ENCODE measurements at regions not wholly inside any gene's neighbourhood (a gene's known extent, or its start where the extent isn't known, plus 50 kb on each side); places are given as distances from the start of the nearest gene placed in this dataset.

DNA sequence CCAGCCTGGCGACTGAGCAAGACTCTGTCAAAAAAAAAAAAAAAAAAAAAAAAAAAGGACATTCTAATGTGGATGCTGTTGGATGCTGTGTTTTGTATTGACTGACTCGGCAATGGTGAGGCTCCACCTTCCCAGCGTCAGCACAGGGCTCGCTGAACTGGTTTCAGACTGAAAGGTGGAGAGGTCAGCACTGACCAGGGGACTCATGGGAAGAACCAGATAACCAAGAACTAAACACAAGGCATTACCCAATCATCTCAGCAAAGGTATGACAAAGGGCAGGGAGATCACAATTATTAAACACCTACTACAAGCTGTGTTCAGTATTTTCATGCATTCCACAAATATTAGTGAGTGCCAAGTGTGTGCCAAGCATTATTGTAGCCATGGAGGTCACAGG is 103.2 kb downstream of the LRATD1 start:
- POLR2A ChIA-PET = no interaction called here
- H3K36me3 ChIP-seq (ENCODE audit: control insufficient read depth, insufficient read depth, low read length) = no peaks in the 10 kb centered on the region
- CTCF ChIA-PET = no interaction called here
- intact Hi-C loops (cut with micrococcal nuclease; ENCODE audit: unreplicated experiment) (no loop called here), in situ Hi-C loops (cut with HindIII; ENCODE audit: low pct_unique_long_range_greater_than_20kb, low sequenced_read_pairs) (no loop called here)
- DNase-seq (ENCODE audit: low read depth, low spot score) (no peak), ATAC-seq (no peak)
- no peaks in the 10 kb centered on the region for H3K9me3 ChIP-seq (ENCODE audit: control insufficient read depth, insufficient read depth, low read depth, low read length)
- no TSS peak for BruUV-seq (replicated peaks)
- H3K4me1 ChIP-seq (ENCODE audit: control insufficient read depth, insufficient read depth, low read length) = no peaks in the 10 kb centered on the region
- no peak for TF ChIP-seq POLR2AphosphoS5 (IDR thresholded peaks at IDR 0.05; ENCODE audit: low read depth, low read length)
- TF ChIP-seq SIN3A (IDR thresholded peaks at IDR 0.05; ENCODE audit: borderline replicate concordance, insufficient read depth, low read depth, low read length) = no peak
- TF ChIP-seq, protein P1, sequence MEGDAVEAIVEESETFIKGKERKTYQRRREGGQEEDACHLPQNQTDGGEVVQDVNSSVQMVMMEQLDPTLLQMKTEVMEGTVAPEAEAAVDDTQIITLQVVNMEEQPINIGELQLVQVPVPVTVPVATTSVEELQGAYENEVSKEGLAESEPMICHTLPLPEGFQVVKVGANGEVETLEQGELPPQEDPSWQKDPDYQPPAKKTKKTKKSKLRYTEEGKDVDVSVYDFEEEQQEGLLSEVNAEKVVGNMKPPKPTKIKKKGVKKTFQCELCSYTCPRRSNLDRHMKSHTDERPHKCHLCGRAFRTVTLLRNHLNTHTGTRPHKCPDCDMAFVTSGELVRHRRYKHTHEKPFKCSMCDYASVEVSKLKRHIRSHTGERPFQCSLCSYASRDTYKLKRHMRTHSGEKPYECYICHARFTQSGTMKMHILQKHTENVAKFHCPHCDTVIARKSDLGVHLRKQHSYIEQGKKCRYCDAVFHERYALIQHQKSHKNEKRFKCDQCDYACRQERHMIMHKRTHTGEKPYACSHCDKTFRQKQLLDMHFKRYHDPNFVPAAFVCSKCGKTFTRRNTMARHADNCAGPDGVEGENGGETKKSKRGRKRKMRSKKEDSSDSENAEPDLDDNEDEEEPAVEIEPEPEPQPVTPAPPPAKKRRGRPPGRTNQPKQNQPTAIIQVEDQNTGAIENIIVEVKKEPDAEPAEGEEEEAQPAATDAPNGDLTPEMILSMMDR (IDR thresholded peaks at IDR 0.05) = no peak
- no peak for TF ChIP-seq TCF7L2 (IDR thresholded peaks at IDR 0.05; ENCODE audit: low read depth, low read length)
- TF ChIP-seq, protein P2, sequence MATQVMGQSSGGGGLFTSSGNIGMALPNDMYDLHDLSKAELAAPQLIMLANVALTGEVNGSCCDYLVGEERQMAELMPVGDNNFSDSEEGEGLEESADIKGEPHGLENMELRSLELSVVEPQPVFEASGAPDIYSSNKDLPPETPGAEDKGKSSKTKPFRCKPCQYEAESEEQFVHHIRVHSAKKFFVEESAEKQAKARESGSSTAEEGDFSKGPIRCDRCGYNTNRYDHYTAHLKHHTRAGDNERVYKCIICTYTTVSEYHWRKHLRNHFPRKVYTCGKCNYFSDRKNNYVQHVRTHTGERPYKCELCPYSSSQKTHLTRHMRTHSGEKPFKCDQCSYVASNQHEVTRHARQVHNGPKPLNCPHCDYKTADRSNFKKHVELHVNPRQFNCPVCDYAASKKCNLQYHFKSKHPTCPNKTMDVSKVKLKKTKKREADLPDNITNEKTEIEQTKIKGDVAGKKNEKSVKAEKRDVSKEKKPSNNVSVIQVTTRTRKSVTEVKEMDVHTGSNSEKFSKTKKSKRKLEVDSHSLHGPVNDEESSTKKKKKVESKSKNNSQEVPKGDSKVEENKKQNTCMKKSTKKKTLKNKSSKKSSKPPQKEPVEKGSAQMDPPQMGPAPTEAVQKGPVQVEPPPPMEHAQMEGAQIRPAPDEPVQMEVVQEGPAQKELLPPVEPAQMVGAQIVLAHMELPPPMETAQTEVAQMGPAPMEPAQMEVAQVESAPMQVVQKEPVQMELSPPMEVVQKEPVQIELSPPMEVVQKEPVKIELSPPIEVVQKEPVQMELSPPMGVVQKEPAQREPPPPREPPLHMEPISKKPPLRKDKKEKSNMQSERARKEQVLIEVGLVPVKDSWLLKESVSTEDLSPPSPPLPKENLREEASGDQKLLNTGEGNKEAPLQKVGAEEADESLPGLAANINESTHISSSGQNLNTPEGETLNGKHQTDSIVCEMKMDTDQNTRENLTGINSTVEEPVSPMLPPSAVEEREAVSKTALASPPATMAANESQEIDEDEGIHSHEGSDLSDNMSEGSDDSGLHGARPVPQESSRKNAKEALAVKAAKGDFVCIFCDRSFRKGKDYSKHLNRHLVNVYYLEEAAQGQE (IDR thresholded peaks at IDR 0.05; ENCODE audit: insufficient read depth in 1 of 2, low read depth in 2 of 2, low read length in 1 of 2) = no peak
- H3K4me3 ChIP-seq (ENCODE audit: low read depth in 2 of 2, low read length in 2 of 2) = no peak overlapping the region
- H3K27me3 ChIP-seq (ENCODE audit: control insufficient read depth, insufficient read depth, low read length) = no peaks in the 10 kb centered on the region
- no peak overlapping the region for H3K27ac ChIP-seq (ENCODE audit: low read length)

DNA sequence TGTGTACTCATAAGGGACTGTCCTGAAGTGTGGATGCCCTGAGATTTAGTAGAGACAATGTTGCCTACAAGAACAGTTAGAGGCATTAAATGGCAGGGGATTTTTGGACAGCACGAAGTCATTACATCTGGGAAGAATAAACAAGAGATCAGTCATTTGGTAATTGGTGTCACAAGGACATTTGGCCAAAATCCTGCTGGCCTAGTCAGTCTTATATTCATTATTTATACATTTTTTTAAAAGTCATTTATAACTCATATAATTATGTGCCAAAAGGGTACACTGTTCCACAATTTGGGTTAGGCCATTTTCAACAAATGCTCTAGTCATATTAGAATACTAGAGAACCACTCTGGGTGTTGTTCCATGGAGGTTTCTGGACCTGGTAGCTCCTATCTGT is 104.7 kb downstream of the LRATD1 start:
- POLR2A ChIA-PET = no interaction called here
- Histone ChIP-seq H3K4me3 (ENCODE audit: low read depth in 2 of 2, low read length in 2 of 2) (no peak overlapping the region), H3K4me1 (ENCODE audit: control insufficient read depth, insufficient read depth, low read length) (no peaks in the 10 kb centered on the region), H3K36me3 (ENCODE audit: control insufficient read depth, insufficient read depth, low read length) (no peaks in the 10 kb centered on the region), H3K27me3 (ENCODE audit: control insufficient read depth, insufficient read depth, low read length) (no peaks in the 10 kb centered on the region), H3K9me3 (ENCODE audit: control insufficient read depth, insufficient read depth, low read depth, low read length) (no peaks in the 10 kb centered on the region), H3K27ac (ENCODE audit: low read length) (no peak overlapping the region)
- no TSS peak for BruUV-seq (replicated peaks)
- in situ Hi-C loops (cut with HindIII; ENCODE audit: low pct_unique_long_range_greater_than_20kb, low sequenced_read_pairs) = no loop called here
- TF ChIP-seq, protein P1 (IDR thresholded peaks at IDR 0.05) = no peak
- TF ChIP-seq, protein P2 (IDR thresholded peaks at IDR 0.05; ENCODE audit: insufficient read depth in 1 of 2, low read depth in 2 of 2, low read length in 1 of 2) = no peak
- TF ChIP-seq SIN3A (IDR thresholded peaks at IDR 0.05; ENCODE audit: borderline replicate concordance, insufficient read depth, low read depth, low read length) = no peak
- no peak for TF ChIP-seq TCF7L2 (IDR thresholded peaks at IDR 0.05; ENCODE audit: low read depth, low read length)
- TF ChIP-seq POLR2AphosphoS5 (IDR thresholded peaks at IDR 0.05; ENCODE audit: low read depth, low read length) = no peak
- no peak for DNase-seq (ENCODE audit: low read depth, low spot score)
- CTCF ChIA-PET = no interaction called here
- intact Hi-C loops (cut with micrococcal nuclease; ENCODE audit: unreplicated experiment) = no loop called here
- no peak for ATAC-seq

Data from Panc1 (cell line).